CD4-positive, alpha-beta T cell treated with Interleukin-1 beta for 1 hour (primary cell): ENCODE measurements at regions not wholly inside any gene's neighbourhood (a gene's known extent, or its start where the extent isn't known, plus 50 kb on each side); places are given as distances from the start of the nearest gene placed in this dataset.
"Not testable (repeated sequence)": the region's sequence is repeated elsewhere in the genome, so short reads cannot be mapped to it uniquely, and the experiment has no call there.

Experiments
- DNase-seq, 2 donors: peaks; one replicate each; pipeline ENCODE4 v3.0.0-alpha.2; 2020 to 2022

- no peak for DNase-seq
These were observed 462.6 kb upstream of the TMEFF2 start for GRCh38 chr2:192657362-192657761.

- DNase-seq: no peak
These were observed 461.2 kb upstream of the TMEFF2 start for GRCh38 chr2:192655916-192656315.

GRCh38 chr2:192645811-192646598 is 451.3 kb upstream of the TMEFF2 start:
- DNase-seq: no peak

- no peak for DNase-seq
These were observed 439.8 kb upstream of the TMEFF2 start for GRCh38 chr2:192634557-192634956.

GRCh38 chr2:192628017-192628416 is 433.3 kb upstream of the TMEFF2 start:
- no peak for DNase-seq

- no peak for DNase-seq
These were observed 420.4 kb upstream of the TMEFF2 start for GRCh38 chr2:192615105-192615504.

GRCh38 chr2:192604295-192604694 is 409.6 kb upstream of the TMEFF2 start:
- DNase-seq: no peak

GRCh38 chr2:192598649-192599048 is 403.9 kb upstream of the TMEFF2 start:
- not testable (repeated sequence) for DNase-seq

- no peak for DNase-seq
These were observed 398.8 kb upstream of the TMEFF2 start for GRCh38 chr2:192593561-192593960.

GRCh38 chr2:192591617-192592016 is 396.9 kb upstream of the TMEFF2 start:
- DNase-seq: no peak

- DNase-seq: no peak
These were observed 390.7 kb upstream of the TMEFF2 start for GRCh38 chr2:192585418-192585817.

GRCh38 chr2:192584976-192585375 is 390.2 kb upstream of the TMEFF2 start:
- DNase-seq: no peak

GRCh38 chr2:192579965-192580700 is 385.4 kb upstream of the TMEFF2 start:
- DNase-seq: no peak

GRCh38 chr2:192578780-192579179 is 384.0 kb upstream of the TMEFF2 start:
- no peak for DNase-seq

- DNase-seq: no peak
These were observed 383.0 kb upstream of the TMEFF2 start for GRCh38 chr2:192577706-192578105.

- DNase-seq: no peak
These were observed 379.8 kb upstream of the TMEFF2 start for GRCh38 chr2:192574552-192574951.

GRCh38 chr2:192571636-192572035 is 376.9 kb upstream of the TMEFF2 start:
- no peak for DNase-seq

GRCh38 chr2:192570788-192571187 is 376.1 kb upstream of the TMEFF2 start:
- no peak for DNase-seq

- DNase-seq: no peak
These were observed 372.1 kb upstream of the TMEFF2 start for GRCh38 chr2:192566863-192567262.

GRCh38 chr2:192560326-192560725 is 365.6 kb upstream of the TMEFF2 start:
- no peak for DNase-seq

- no peak for DNase-seq
These were observed 364.9 kb upstream of the TMEFF2 start for GRCh38 chr2:192559587-192559986.

GRCh38 chr2:192558637-192559036 is 363.9 kb upstream of the TMEFF2 start:
- DNase-seq: no peak

- DNase-seq: no peak
These were observed 361.0 kb upstream of the TMEFF2 start for GRCh38 chr2:192555740-192556139.

GRCh38 chr2:192551760-192552159 is 357.0 kb upstream of the TMEFF2 start:
- no peak for DNase-seq
